ENCODE measurements at regions not wholly inside any gene's neighbourhood (a gene's known extent, or its start where the extent isn't known, plus 50 kb on each side); places are given as distances from the start of the nearest gene placed in this dataset.
"Not testable (repeated sequence)": the region's sequence is repeated elsewhere in the genome, so short reads cannot be mapped to it uniquely, and the experiment has no call there.

DNA sequence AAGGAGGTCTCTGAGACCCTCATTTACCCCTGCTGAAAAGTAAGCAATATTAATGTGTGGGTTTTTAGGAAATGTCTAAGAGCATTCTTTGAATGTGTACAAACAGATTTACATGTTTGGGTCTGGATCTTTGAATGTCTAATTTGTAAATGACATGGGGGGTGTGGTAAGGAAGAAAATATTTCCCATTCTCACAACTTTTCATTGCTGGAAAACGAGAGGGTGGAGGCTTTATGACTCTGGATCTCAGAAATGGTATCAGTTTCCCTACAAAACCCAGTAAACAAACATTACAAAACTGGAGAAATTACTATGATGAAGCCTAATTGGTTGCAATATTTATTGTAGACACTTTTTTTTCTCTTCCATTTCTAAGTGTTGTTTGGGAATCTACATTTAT lies 98.1 kb upstream of the FOXB1 start:
- no peak for DNase-seq
- Histone ChIP-seq H3K4me1 (no peaks in the 10 kb centered on the region), H3K9me3 (no peaks in the 10 kb centered on the region), H3K27me3 (peaks cover 57% of the 10 kb centered on the region), H3K36me3 (no peaks in the 10 kb centered on the region), H3K4me3 (ENCODE audit: low read depth, low read length) (no peak overlapping the region)
- TF ChIP-seq, protein P1, sequence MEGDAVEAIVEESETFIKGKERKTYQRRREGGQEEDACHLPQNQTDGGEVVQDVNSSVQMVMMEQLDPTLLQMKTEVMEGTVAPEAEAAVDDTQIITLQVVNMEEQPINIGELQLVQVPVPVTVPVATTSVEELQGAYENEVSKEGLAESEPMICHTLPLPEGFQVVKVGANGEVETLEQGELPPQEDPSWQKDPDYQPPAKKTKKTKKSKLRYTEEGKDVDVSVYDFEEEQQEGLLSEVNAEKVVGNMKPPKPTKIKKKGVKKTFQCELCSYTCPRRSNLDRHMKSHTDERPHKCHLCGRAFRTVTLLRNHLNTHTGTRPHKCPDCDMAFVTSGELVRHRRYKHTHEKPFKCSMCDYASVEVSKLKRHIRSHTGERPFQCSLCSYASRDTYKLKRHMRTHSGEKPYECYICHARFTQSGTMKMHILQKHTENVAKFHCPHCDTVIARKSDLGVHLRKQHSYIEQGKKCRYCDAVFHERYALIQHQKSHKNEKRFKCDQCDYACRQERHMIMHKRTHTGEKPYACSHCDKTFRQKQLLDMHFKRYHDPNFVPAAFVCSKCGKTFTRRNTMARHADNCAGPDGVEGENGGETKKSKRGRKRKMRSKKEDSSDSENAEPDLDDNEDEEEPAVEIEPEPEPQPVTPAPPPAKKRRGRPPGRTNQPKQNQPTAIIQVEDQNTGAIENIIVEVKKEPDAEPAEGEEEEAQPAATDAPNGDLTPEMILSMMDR (IDR thresholded peaks at IDR 0.05; ENCODE audit: low read depth, low read length): no peak

DNA sequence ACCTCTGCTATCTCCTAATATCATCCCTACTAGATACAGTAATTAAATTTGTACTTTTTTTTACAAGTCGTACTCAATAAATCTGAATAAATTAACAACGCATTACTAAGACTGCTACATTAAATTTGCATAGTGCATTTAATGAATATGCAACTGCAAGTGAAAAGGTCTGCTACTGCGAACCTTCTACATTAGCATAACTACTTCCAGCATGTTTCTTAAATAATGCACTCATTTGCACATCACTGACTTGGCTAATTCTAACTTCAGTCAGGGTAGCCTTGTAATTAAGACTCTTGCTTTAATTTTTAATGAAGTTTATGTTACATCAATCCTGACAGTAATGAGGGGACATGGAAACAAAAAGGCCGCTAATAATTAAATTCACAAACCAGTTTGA lies 98.9 kb upstream of the FOXB1 start:
- TF ChIP-seq, protein P1 (IDR thresholded peaks at IDR 0.05; ENCODE audit: low read depth, low read length): no peak
- Histone ChIP-seq H3K9me3 (no peaks in the 10 kb centered on the region), H3K36me3 (no peaks in the 10 kb centered on the region), H3K27me3 (peaks cover 57% of the 10 kb centered on the region), H3K4me1 (no peaks in the 10 kb centered on the region), H3K4me3 (ENCODE audit: low read depth, low read length) (no peak overlapping the region)
- DNase-seq: no peak

DNA sequence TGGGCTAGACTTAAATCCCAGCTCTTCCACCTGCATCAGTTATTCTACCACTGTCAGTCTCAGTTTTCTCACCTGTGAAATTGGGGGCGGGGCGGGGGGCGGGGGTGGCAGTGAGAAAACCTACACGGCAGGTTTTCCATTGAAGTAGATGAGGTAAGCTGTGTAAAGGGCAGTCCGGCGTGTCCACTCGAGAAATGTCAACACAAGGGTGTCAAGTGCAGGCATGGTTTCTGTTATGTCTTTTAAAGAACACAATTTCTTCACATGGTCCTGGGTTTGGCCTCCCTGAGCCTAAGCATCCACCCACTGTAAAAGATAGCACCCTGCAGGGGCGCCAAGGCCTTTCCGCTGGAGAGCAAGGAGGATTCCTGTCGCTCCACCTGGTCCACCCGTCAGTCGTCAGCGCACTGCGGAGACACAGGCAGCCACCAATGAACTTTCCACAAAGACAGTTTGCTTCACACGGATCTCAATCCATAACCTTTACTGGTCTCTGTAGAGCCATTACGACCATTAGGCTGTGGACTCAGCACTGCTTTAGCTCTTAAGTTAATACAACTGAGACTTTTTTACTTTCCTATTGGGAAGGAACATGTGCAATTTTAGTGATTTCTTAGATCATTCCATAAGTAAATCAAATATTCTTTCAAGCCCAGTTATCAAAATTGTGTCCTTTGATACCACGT lies 99.5 kb upstream of the FOXB1 start:
- no peak for DNase-seq
- TF ChIP-seq, protein P1 (IDR thresholded peaks at IDR 0.05; ENCODE audit: low read depth, low read length): no peak

DNA sequence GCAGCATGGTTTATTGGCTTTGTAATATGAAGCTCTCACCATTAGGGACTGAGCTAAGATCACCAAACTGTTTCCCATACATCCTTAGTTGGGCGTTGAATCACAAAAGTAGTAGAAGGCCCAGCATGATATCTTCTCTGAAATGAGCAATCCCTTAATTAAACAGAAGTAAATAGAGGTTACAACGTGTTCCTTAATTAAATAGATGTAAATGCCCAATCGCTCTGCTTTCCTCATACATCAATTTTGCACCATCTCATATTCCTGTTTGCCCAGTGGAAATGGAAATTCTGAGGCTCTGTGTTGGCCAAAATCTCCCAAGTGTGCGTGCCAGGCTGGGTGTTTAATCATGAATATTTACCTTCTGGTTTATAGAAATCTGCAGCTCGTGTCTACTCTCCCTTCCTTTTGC lies 107.4 kb upstream of the FOXB1 start:
- H3K4me1 ChIP-seq: no peaks in the 10 kb centered on the region
- no peak for DNase-seq
- H3K36me3 ChIP-seq: no peaks in the 10 kb centered on the region
- TF ChIP-seq, protein P1 (IDR thresholded peaks at IDR 0.05; ENCODE audit: low read depth, low read length): no peak
- H3K27me3 ChIP-seq: peaks cover 13% of the 10 kb centered on the region
- H3K9me3 ChIP-seq: no peaks in the 10 kb centered on the region
- H3K4me3 ChIP-seq (ENCODE audit: low read depth, low read length): no peak overlapping the region

More for the DNA sequence above, 99.5 kb upstream of the FOXB1 start:
- H3K9me3 ChIP-seq: no peaks in the 10 kb centered on the region
- H3K36me3 ChIP-seq: no peaks in the 10 kb centered on the region
- peaks cover 51% of the 10 kb centered on the region for H3K27me3 ChIP-seq
- no peak overlapping the region for H3K4me3 ChIP-seq (ENCODE audit: low read depth, low read length)
- H3K4me1 ChIP-seq: no peaks in the 10 kb centered on the region

DNA sequence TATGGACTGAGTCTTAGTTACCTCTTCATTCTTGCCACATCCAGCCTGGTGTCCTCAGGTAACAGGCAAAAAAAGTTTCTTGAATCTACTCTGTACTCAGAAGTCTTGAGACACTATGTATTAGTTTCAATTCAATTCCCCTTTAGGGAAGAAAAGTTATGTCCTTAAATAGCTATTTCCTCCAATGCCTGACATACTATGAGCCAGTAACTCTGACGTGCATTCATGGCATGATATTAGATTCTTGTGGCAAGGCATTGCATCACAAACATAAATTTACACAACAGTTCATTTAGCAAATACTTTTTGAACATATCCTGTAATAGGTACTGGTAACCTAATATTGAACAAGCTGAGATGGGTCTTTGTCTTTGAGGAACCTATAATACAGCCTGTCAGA lies 109.3 kb upstream of the FOXB1 start:
- Histone ChIP-seq H3K36me3 (no peaks in the 10 kb centered on the region), H3K4me3 (ENCODE audit: low read depth, low read length) (no peak overlapping the region), H3K27me3 (peaks cover 8% of the 10 kb centered on the region), H3K4me1 (no peaks in the 10 kb centered on the region), H3K9me3 (no peaks in the 10 kb centered on the region)
- no peak for DNase-seq
- TF ChIP-seq, protein P1 (IDR thresholded peaks at IDR 0.05; ENCODE audit: low read depth, low read length): no peak

DNA sequence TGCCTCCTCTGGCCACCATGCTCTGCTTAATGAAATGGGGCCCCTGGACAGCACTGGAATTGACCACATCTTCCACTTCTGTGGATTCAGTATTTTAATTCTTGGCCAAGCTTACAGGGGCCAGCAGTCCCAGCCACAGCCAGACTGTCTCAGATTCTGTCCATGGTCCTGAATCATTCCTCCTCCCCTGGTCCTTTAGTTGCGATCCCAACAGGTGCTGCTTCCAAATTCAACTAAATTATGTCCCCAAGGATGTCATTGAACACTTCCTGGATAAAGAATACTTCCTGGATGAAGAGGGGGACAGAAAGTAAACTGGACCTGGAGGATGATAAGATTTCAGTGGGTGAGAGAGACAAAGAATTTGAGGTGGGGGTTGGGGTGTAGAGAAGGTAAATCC lies 111.1 kb upstream of the FOXB1 start:
- DNase-seq: no peak
- H3K4me3 ChIP-seq (ENCODE audit: low read depth, low read length): no peak overlapping the region
- TF ChIP-seq, protein P1 (IDR thresholded peaks at IDR 0.05; ENCODE audit: low read depth, low read length): no peak
- H3K36me3 ChIP-seq: no peaks in the 10 kb centered on the region
- H3K27me3 ChIP-seq: peaks cover 6% of the 10 kb centered on the region
- no peaks in the 10 kb centered on the region for H3K9me3 ChIP-seq
- H3K4me1 ChIP-seq: no peaks in the 10 kb centered on the region

DNA sequence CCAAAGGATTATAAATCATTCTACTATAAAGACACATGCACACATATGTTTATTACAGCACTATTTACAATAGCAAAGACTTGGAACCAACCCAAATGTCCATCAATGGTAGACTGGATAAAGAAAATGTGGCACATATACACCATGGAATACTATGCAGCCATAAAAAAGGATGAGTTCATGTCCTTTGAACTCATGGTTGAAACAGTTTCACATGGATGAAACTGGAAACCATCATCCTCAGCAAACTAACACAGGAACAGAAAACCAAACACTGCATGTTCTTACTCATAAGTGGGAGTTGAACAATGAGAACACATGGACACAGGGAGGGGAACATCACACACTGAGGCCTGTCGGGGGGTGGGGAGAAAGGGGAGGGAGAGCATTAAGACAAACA lies 116.2 kb upstream of the FOXB1 start:
- DNase-seq; H3K36me3 ChIP-seq; H3K4me3 ChIP-seq (ENCODE audit: low read depth, low read length); H3K27me3 ChIP-seq; H3K4me1 ChIP-seq; H3K9me3 ChIP-seq: not testable (repeated sequence)
